NCI-H146 (cell line): ENCODE measurements at regions not wholly inside any gene's neighbourhood (a gene's known extent, or its start where the extent isn't known, plus 50 kb on each side); places are given as distances from the start of the nearest gene placed in this dataset.

Experiments used
- DNase-seq: peaks from one replicate; lab custom pipeline; 2025; lab: John Stamatoyannopoulos, UW

DNA sequence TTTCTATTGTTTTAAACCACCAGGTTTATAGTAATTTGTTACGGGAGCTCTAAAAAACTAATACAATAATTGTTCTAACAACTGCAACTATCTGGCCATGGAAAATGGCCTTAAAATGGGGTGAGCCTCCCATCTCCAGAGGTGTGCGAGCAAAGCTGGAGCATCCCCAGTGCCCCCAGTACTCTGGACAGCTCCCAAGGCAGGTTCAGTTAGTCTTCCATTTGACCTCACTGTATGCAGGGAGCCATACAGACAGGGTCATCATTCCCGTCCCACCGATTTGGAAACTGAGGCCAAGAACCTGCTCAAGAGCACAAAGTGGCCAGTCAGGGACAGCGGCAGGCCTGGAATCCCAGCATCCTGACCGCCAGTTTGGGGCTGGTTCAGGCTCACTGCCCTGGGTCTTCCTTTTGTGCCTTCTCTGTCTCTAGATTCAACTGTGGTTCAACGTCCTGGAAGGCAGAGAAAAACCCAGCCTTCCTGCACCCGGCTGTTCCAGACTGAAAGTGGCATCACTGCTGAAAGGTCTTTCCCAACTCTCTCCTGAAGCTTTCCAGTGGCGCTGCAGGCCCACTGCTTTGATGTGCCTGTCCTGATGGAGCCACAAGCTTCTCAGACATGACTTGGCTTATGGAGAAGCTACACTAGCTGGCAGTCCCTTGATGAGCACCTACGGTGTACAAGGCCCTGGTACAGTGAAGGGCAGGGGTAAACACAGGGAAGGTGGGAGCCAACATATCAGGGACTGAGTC lies 76.6 kb upstream of the LINGO1 start:
- DNase-seq, result no peak

DNA sequence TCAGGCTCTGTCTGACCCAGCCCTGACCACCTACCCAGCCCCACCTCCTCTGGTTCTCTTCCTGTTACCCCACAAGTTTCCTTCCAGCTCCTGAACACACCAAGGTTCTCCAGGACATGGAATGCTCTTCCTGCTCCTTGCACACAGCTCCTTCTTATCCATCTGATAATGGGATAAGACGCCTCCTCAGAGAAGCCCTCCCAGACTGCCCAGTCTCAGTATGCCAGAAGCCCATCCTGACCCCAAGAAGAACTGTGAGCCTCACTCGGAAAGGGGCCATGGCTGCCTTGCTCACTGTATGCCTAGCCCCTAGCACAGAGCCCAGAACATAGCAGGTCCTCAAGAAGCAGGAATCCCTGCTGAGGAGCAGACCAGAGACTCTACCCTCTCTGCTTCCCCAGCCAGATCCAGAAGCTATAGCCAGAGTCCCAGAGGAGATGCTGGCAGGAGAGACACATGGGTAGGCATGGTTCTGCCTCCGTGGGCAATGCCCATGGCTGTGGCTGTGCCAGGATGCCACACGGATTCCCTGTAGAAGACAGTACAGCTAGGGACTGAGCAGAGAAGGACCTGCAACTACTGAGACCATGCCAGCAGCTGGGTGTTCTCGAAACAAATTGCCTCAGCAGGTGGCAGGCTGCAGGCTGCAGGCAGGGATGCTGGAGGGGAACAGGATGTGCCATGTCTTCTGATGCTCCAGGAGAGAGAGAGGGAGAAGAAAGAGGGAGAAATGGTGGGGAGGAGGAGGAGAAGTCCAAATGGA lies 74.0 kb upstream of the LINGO1 start:
- DNase-seq, result peak; percentile 17

DNA sequence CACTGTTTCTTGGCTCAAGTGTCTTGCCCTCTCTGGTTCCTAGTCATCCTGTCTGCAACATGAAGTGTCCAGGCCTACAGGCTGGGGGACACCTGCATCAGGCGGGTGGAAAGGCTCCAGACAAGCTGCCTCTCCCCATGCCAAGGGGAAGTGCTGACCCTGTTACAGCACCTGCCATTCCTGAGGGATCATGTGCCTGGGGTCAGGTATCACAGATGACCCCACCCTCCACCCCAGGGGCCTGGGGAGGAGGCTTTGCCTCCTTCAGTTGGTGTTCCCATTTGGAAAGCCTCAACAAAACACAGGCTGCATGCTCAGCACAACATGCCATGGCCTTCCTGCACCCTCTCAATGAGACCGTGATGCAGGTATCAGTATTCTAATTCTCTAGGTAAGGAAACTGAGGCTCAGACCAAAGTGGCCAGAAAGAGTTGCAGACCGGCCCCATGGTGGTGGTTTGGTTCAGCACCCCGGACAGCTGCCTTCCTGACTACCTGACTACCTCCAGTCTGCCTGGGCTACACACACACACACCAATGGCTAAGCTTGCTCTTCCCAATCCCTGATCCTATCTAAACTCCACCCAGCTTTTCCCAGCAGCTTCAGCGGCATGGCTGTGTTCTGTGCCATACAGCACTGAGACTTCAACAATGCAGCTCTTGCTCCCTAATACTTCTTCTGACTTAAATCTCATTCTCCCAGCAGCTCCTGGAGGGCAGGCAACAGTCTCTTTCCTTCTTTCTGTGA lies 69.7 kb upstream of the LINGO1 start:
- DNase-seq, result no peak

- no peak for DNase-seq
Measured at GRCh38 chr15:77698481-77698880, 65.8 kb upstream of the LINGO1 start.

GRCh38 chr15:77697893-77698292 lies 65.2 kb upstream of the LINGO1 start:
- DNase-seq, result no peak

- no peak for DNase-seq
Measured at GRCh38 chr15:77696871-77697270, 64.2 kb upstream of the LINGO1 start.

DNA sequence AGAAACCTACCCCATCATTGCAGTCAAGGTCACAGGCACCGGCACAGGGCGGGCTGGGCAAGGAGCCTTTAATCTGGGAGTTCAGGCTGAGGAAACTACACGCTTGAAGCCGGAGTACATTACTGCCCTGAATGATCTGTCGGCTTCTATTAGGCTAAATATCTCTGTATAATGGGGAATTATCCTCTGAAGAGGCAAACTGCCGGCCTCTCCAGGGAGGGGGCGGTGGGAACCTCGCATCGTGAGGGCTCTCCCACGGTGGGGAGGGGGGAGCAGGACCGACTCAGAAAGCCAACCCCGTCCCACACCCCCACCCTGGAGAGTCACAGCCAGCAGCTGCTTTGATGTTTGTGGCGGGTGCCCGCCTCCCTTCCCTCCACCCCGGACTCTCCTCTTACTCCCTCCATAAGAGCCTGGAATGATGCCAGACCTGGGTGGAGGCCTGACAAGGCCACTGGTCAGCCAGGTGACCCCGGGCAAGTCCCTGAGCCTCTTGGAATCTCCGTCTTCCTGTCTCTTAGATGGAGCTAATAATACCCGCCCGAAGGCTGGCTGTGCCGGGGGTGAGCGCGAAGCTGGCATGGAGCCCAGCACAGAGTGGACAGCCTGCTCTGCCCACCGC lies 63.4 kb upstream of the LINGO1 start:
- DNase-seq, result peak; percentile 45

GRCh38 chr15:77695548-77695947 lies 62.8 kb upstream of the LINGO1 start:
- no peak for DNase-seq

- DNase-seq, result no peak
Measured at GRCh38 chr15:77693576-77693975, 60.9 kb upstream of the LINGO1 start.

- no peak for DNase-seq
Measured at GRCh38 chr15:77692614-77693013, 59.9 kb upstream of the LINGO1 start.

- no peak for DNase-seq
Measured at GRCh38 chr15:77691607-77692006, 58.9 kb upstream of the LINGO1 start.

DNA sequence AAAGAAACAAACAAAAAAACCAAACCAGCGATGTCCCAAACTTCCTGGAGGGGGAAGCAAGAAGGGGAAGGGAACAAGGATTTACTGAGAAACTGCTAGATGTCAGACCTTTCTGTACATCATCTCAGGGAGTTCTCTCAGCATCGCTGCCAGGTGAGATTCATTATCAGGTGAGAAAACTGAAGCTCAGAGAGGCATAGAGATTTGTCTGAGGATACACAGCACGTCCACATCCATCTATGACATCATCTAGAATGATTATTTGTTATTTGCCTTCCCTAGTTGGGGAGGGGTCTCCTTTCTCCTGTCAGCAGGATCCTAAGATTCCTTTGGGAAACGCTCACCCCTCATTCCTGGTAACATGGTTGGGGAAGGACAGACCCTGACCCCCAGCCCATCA lies 57.1 kb upstream of the LINGO1 start:
- DNase-seq, result no peak

GRCh38 chr15:77688693-77689092 lies 56.0 kb upstream of the LINGO1 start:
- DNase-seq, result no peak

DNA sequence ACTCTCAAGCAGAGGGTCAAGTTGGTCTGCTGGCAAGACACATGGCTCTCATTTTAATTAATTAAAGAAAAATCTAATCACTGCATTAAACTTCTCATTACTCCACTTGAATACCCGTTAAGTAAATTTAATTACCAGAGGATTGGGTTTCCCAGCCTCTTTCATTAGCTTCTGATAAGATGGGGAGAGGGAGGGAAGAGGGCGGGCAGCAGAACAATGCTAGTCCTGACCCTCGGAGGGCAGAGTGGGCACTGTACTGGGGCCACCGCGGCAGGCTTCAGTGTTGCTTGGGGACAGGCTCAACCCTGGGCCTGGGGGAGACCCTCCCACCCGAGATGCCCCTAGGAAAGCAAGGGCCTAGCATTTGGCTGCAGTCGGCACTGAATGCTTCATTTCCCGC lies 55.6 kb upstream of the LINGO1 start:
- no peak for DNase-seq

- DNase-seq, result no peak
Measured at GRCh38 chr15:77685082-77685815, 52.5 kb upstream of the LINGO1 start.

GRCh38 chr15:77684341-77685081 lies 51.8 kb upstream of the LINGO1 start:
- no peak for DNase-seq

DNA sequence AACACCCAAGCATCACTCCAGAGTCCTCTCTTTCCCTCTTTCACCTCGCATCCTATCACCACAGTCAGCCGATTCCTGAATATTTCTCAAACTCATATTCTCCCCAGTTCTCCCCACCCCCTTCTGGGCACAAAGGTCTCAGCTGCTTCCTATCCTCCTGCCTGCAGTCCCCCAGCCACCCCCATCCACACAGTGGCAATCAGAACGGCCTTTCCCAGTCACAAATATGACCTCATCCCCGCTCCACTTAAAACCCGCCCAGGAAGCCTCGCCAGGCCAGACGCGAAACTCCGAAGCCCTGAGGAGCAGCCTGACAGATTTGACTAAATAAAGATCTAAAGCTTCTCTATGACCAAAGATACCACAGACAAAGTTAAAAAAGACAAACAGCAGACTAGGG lies 49.9 kb upstream of the LINGO1 start:
- no peak for DNase-seq
